GM23248 (cell line): ENCODE measurements at regions not wholly inside any gene's neighbourhood (a gene's known extent, or its start where the extent isn't known, plus 50 kb on each side); places are given as distances from the start of the nearest gene placed in this dataset.

Source experiments
- DNase-seq: peaks from one replicate; pipeline ENCODE4 v3.0.0-alpha.2; 2015
- H2AFZ ChIP-seq: fragments of 200-600 bp; sonication (generic); 2 replicates; pipeline ENCODE4 v1.6.1; 2016; ENCODE audit warnings: antibody characterized with exemption
- H3F3A ChIP-seq: fragments of 200-600 bp; sonication (generic); 2 replicates; pipeline ENCODE4 v1.6.1; 2016; ENCODE audit warnings: mild to moderate bottlenecking, antibody characterized with exemption, mixed run types; ENCODE audit not compliant: insufficient read depth
- H3K27ac ChIP-seq: fragments of 200-600 bp; sonication (generic); 2 replicates; pipeline ENCODE4 v1.5.1; 2016; ENCODE audit warnings: mild to moderate bottlenecking
- H3K27me3 ChIP-seq: fragments of 200-600 bp; sonication (generic); replicated peaks from 2 replicates; pipeline ENCODE4 v1.6.1; 2016; ENCODE audit warnings: mild to moderate bottlenecking; ENCODE audit not compliant: insufficient read depth
- H3K36me3 ChIP-seq: fragments of 200-600 bp; sonication (generic); 2 replicates; pipeline ENCODE4 v1.6.1; 2016; ENCODE audit warnings: low read depth, mild to moderate bottlenecking
- H3K4me1 ChIP-seq: fragments of 200-600 bp; sonication (generic); 2 replicates; pipeline ENCODE4 v1.6.1; 2016; ENCODE audit warnings: mild to moderate bottlenecking; ENCODE audit not compliant: insufficient read depth
- H3K4me2 ChIP-seq: fragments of 200-600 bp; sonication (generic); one replicate; pipeline ENCODE4 v1.6.1; 2016; ENCODE audit warnings: mild to moderate bottlenecking; ENCODE audit not compliant: unreplicated experiment
- H3K4me3 ChIP-seq: fragments of 200-600 bp; sonication (generic); 2 replicates; pipeline ENCODE4 v1.5.1; 2016; ENCODE audit warnings: mild to moderate bottlenecking
- H3K79me2 ChIP-seq: fragments of 200-600 bp; sonication (generic); 2 replicates; pipeline ENCODE4 v1.6.1; 2016; ENCODE audit warnings: mild to moderate bottlenecking; ENCODE audit not compliant: insufficient read depth
- H3K9ac ChIP-seq: fragments of 200-600 bp; sonication (generic); 2 replicates; pipeline ENCODE4 v1.6.1; 2016; ENCODE audit warnings: mild to moderate bottlenecking
- H3K9me2 ChIP-seq: fragments of 200-600 bp; sonication (generic); 2 replicates; pipeline ENCODE4 v1.6.1; 2016; ENCODE audit warnings: mixed run types, mild to moderate bottlenecking, moderate library complexity; ENCODE audit not compliant: insufficient read depth
- H3K9me3 ChIP-seq: fragments of 200-600 bp; sonication (generic); one replicate; pipeline ENCODE4 v1.6.1; 2017; ENCODE audit warnings: low read depth
- H4K20me1 ChIP-seq: fragments of 200-600 bp; sonication (generic); 2 replicates; pipeline ENCODE4 v1.6.0; 2016; ENCODE audit not compliant: insufficient read depth
- EZH2 ChIP-seq: fragments of 200-600 bp; sonication (generic); IDR thresholded peaks from 2 replicates; pipeline ENCODE4 v1.6.1; 2018; ENCODE audit warnings: antibody characterized with exemption, mild to moderate bottlenecking; ENCODE audit not compliant: insufficient read depth, poor library complexity, severe bottlenecking
- EZH2phosphoT487 ChIP-seq: fragments of 200-600 bp; sonication (generic); IDR thresholded peaks from 2 replicates; pipeline ENCODE4 v1.6.1; 2018; ENCODE audit warnings: antibody characterized with exemption, moderate library complexity, mild to moderate bottlenecking, low read depth; ENCODE audit not compliant: insufficient read depth
- WGBS, 2 experiments: methylation state at CpG; one replicate each; pipeline ENCODE4 v1.1.6; 2015 to 2017; ENCODE audit warnings: low lambda C conversion rate in 2 of 2, low coverage in 1 of 2; ENCODE audit errors: missing lambda C conversion rate in 2 of 2; 5-methylcytosine and 5-hydroxymethylcytosine counted together
- in situ Hi-C: fragments of 300-500 bp; cut with MboI; formaldehyde crosslinking; loops from 2 replicates; pipeline ENCODE4 v1.15.0; 2020

GRCh38 chr2:493228-493627 lies 184.0 kb downstream of the TMEM18 start:
- Histone ChIP-seq H3K4me1 (no peaks in the 10 kb centered on the region), H3K4me3 (no peak overlapping the region), H2AFZ (no peak overlapping the region), H3K36me3 (no peaks in the 10 kb centered on the region), H3K79me2 (no peaks in the 10 kb centered on the region), H3K9me2 (no peaks in the 10 kb centered on the region), H3K27me3 (no peaks in the 10 kb centered on the region), H3K4me2 (no peak overlapping the region), H3K9me3 (no peaks in the 10 kb centered on the region), H3F3A (no peaks in the 10 kb centered on the region), H3K9ac (no peak overlapping the region), H3K27ac (no peak overlapping the region), H4K20me1 (no peaks in the 10 kb centered on the region)
- in situ Hi-C loops = no loop called here
- TF ChIP-seq EZH2phosphoT487 = no peak
- TF ChIP-seq EZH2 = no peak
- DNase-seq = no peak
- WGBS, 2 experiments = 58 to 70% methylated on average over 4 of the region's 4 CpGs

- TF ChIP-seq EZH2 (no peak), EZH2phosphoT487 (no peak)
- 52 to 58% methylated on average over 14 of the region's 14 CpGs for WGBS, 2 experiments
Observed at GRCh38 chr2:492178-492577, 185.0 kb downstream of the TMEM18 start.

GRCh38 chr2:489838-490237 lies 187.4 kb downstream of the TMEM18 start:
- in situ Hi-C loops = no loop called here
- no peaks in the 10 kb centered on the region for H3K4me1 ChIP-seq
- no peaks in the 10 kb centered on the region for H3K27me3 ChIP-seq
- no peaks in the 10 kb centered on the region for H3K79me2 ChIP-seq
- no peak overlapping the region for H2AFZ ChIP-seq
- H3K36me3 ChIP-seq = no peaks in the 10 kb centered on the region
- no peaks in the 10 kb centered on the region for H3F3A ChIP-seq
- H3K27ac ChIP-seq = no peak overlapping the region
- no peaks in the 10 kb centered on the region for H3K9me3 ChIP-seq
- H3K4me2 ChIP-seq = no peak overlapping the region
- no peaks in the 10 kb centered on the region for H4K20me1 ChIP-seq
- TF ChIP-seq EZH2phosphoT487 = no peak
- no peak for TF ChIP-seq EZH2
- H3K4me3 ChIP-seq = no peak overlapping the region
- WGBS, 2 experiments = 59 to 64% methylated on average over 12 of the region's 12 CpGs
- no peaks in the 10 kb centered on the region for H3K9me2 ChIP-seq
- no peak for DNase-seq
- no peak overlapping the region for H3K9ac ChIP-seq

More at GRCh38 chr2:492178-492577, 185.0 kb downstream of the TMEM18 start:
- in situ Hi-C loops = no loop called here
- no peaks in the 10 kb centered on the region for H4K20me1 ChIP-seq
- no peak overlapping the region for H3K27ac ChIP-seq
- H3K4me3 ChIP-seq = no peak overlapping the region
- DNase-seq = no peak
- H3K79me2 ChIP-seq = no peaks in the 10 kb centered on the region
- H2AFZ ChIP-seq = no peak overlapping the region
- no peaks in the 10 kb centered on the region for H3K36me3 ChIP-seq
- H3K4me1 ChIP-seq = no peaks in the 10 kb centered on the region
- H3K9ac ChIP-seq = no peak overlapping the region
- H3K9me3 ChIP-seq = no peaks in the 10 kb centered on the region
- no peaks in the 10 kb centered on the region for H3K27me3 ChIP-seq
- no peaks in the 10 kb centered on the region for H3K9me2 ChIP-seq
- H3F3A ChIP-seq = no peaks in the 10 kb centered on the region
- no peak overlapping the region for H3K4me2 ChIP-seq

- WGBS, 2 experiments = 65 to 66% methylated on average over 14 of the region's 14 CpGs
- H3K27me3 ChIP-seq = no peaks in the 10 kb centered on the region
- no peaks in the 10 kb centered on the region for H3K9me3 ChIP-seq
- H3K36me3 ChIP-seq = no peaks in the 10 kb centered on the region
- DNase-seq = no peak
- no peaks in the 10 kb centered on the region for H3F3A ChIP-seq
- no peak overlapping the region for H3K27ac ChIP-seq
- H4K20me1 ChIP-seq = no peaks in the 10 kb centered on the region
- TF ChIP-seq EZH2phosphoT487 (no peak), EZH2 (no peak)
- in situ Hi-C loops = no loop called here
- H3K9ac ChIP-seq = no peak overlapping the region
- no peak overlapping the region for H3K4me3 ChIP-seq
- no peaks in the 10 kb centered on the region for H3K4me1 ChIP-seq
- no peak overlapping the region for H3K4me2 ChIP-seq
- no peak overlapping the region for H2AFZ ChIP-seq
- no peaks in the 10 kb centered on the region for H3K79me2 ChIP-seq
- no peaks in the 10 kb centered on the region for H3K9me2 ChIP-seq
Observed at GRCh38 chr2:489084-489483, 188.1 kb downstream of the TMEM18 start.
